ENCODE measurements at regions not wholly inside any gene's neighbourhood (a gene's known extent, or its start where the extent isn't known, plus 50 kb on each side); places are given as distances from the start of the nearest gene placed in this dataset.

DNA sequence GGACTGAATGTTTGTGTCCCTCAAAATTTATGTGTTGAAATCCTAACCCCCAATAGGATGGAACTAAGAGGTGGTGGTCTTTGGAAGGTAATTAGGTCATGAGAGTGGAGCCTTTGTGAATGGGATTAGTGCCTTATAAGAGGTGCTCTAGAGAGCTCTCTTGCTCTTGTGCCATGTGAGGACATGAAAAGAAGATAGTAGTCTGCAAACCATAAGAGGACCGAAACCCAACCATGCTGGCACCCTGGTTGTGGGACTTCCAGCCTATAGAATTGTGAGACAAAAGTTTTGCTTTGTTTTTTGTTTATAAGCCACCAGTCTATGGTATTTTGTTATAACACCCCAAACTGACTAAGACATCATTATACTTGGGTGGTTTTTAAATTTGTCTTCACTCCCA, 417.1 kb downstream of the ANKRD50 start:
- TF ChIP-seq CTCF (IDR thresholded peaks at IDR 0.05): no peak
- 95 to 96% methylated on average over 1 of the region's 1 CpG for WGBS, 2 donors
- intact Hi-C loops (cut with DNase I): no loop called here
- Histone ChIP-seq H3K27ac (no peak overlapping the region), H3K4me3 (no peak overlapping the region), H3K9me3 (no peaks in the 10 kb centered on the region), H3K27me3 (no peaks in the 10 kb centered on the region), H3K4me1 (no peaks in the 10 kb centered on the region), H3K36me3 (no peaks in the 10 kb centered on the region)
- DNase-seq (no peak), ATAC-seq (no peak)

- DNase-seq: no peak
- Histone ChIP-seq H3K27ac (no peak overlapping the region), H3K36me3 (no peaks in the 10 kb centered on the region), H3K9me3 (no peaks in the 10 kb centered on the region), H3K4me1 (peaks cover 0 to 7% (median 0%) of the 10 kb centered on the region in 9 donors), H3K4me3 (no peak overlapping the region), H3K27me3 (no peaks in the 10 kb centered on the region)
- whole genome bisulfite sequencing, 2 donors: 32% methylated on average over 3 of the region's 3 CpGs
- intact Hi-C loops (cut with DNase I): no loop called here
- no peak for TF ChIP-seq CTCF (IDR thresholded peaks at IDR 0.05)
- peak in 3 of 8 donors; percentile 39 to 70 (median 44) for ATAC-seq
These were observed 407.6 kb downstream of the ANKRD50 start for GRCh38 chr4:124304941-124305340.

DNA sequence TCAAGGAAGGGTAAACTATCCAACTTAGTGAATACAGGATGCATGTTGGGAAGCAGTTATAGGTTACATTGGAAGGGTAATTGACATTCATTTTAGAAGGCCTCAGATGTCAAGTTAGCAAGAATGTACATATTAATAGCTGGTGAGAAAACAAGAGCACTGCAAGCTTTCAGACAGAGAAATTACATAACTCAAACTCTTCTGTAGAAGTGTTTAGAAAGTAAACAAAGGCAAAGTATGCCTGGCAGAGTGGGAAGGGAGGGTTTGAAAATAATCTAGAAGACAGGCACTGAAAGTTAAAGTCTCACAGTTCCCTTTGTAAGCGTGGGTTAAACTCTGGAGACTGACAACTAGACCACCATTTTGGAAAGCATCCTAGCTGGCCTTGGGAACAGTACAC, 406.2 kb downstream of the ANKRD50 start:
- DNase-seq: no peak

DNA sequence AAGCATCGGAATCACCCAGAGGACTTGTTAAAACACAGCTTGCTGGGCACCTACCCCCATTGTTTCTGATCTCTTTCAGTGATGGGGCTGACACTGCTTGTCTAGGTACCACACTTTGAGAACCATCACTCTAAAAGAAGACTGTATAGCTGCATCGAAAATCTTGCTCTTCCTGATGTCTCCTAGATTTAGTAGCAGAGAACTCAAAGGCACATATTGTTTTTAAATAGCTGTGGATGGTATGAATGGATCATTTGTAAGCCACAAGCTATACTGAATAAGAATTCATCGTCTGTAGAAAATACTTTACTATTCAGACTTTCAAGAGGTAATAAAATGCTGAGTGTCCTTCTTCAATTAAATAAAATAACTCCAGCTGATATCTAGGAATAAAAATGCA, 405.4 kb downstream of the ANKRD50 start:
- Histone ChIP-seq H3K27ac (no peak overlapping the region), H3K36me3 (no peaks in the 10 kb centered on the region), H3K9me3 (peaks cover 0 to 9% (median 0%) of the 10 kb centered on the region in 11 donors), H3K4me1 (peaks cover 0 to 7% (median 0%) of the 10 kb centered on the region in 9 donors), H3K27me3 (no peaks in the 10 kb centered on the region), H3K4me3 (no peak overlapping the region)
- intact Hi-C loops (cut with DNase I): no loop called here
- DNase-seq (no peak), ATAC-seq (no peak)
- TF ChIP-seq CTCF (IDR thresholded peaks at IDR 0.05): no peak
- WGBS, 2 donors: 92 to 95% methylated on average over 3 of the region's 3 CpGs

More for the DNA sequence above, 406.2 kb downstream of the ANKRD50 start:
- H3K27me3 ChIP-seq: no peaks in the 10 kb centered on the region
- H3K9me3 ChIP-seq: peaks cover 0 to 6% (median 0%) of the 10 kb centered on the region in 11 donors
- 91 to 98% methylated on average over 1 of the region's 1 CpG for WGBS, 2 donors
- TF ChIP-seq CTCF (IDR thresholded peaks at IDR 0.05): no peak
- intact Hi-C loops (cut with DNase I): no loop called here
- no peak overlapping the region for H3K4me3 ChIP-seq
- H3K27ac ChIP-seq: no peak overlapping the region
- H3K4me1 ChIP-seq: peaks cover 0 to 7% (median 0%) of the 10 kb centered on the region in 9 donors
- no peak for ATAC-seq
- H3K36me3 ChIP-seq: no peaks in the 10 kb centered on the region
